DND-41 (cell line): ENCODE measurements at regions not wholly inside any gene's neighbourhood (a gene's known extent, or its start where the extent isn't known, plus 50 kb on each side); places are given as distances from the start of the nearest gene placed in this dataset.

Experiments used
- ATAC-seq: fragments of 200-7000 bp; cut with Tn5 transposase; 3 replicates; pipeline ENCODE4 v1.9.1; 2021; ENCODE audit warnings: low read depth; ENCODE audit not compliant: insufficient read depth
- DNase-seq: peaks from one replicate; pipeline ENCODE4 v3.0.0-alpha.2; 2020
- H2AFZ ChIP-seq: 2 replicates; pipeline ENCODE4 v1.6.0; 2012; ENCODE audit warnings: low read depth, low read length
- H3K27ac ChIP-seq: 2 replicates; pipeline ENCODE4 v1.5.1; 2012; ENCODE audit warnings: low read length, inconsistent platforms
- H3K27me3 ChIP-seq: fragments of 200-600 bp; sonication (generic); 2 replicates; pipeline ENCODE4 v1.6.0; 2012; ENCODE audit warnings: low read length, mild to moderate bottlenecking, inconsistent platforms; ENCODE audit not compliant: insufficient read depth, poor library complexity
- H3K36me3 ChIP-seq: 2 replicates; pipeline ENCODE4 v1.5.1; 2012; ENCODE audit warnings: low read length, inconsistent platforms; ENCODE audit not compliant: insufficient read depth
- H3K4me1 ChIP-seq: 2 replicates; pipeline ENCODE4 v1.5.1; 2012; ENCODE audit warnings: mild to moderate bottlenecking, low read length; ENCODE audit not compliant: insufficient read depth
- H3K4me2 ChIP-seq: 2 replicates; pipeline ENCODE4 v1.6.0; 2012; ENCODE audit warnings: mild to moderate bottlenecking, moderate library complexity, low read length, inconsistent platforms; ENCODE audit not compliant: insufficient read depth
- H3K4me3 ChIP-seq, 2 experiments: fragments of 200-600 bp in 1 of 2; shearing (Covaris generic) in 1 of 2; 2 replicates each; pipeline ENCODE4 v1.5.1; 2012 to 2016; ENCODE audit warnings: inconsistent platforms in 2 of 2, low read length in 2 of 2, mild to moderate bottlenecking in 2 of 2, low read depth in 1 of 2, moderate library complexity in 1 of 2
- H3K79me2 ChIP-seq: 2 replicates; pipeline ENCODE4 v1.6.0; 2012; ENCODE audit warnings: low read length, inconsistent platforms; ENCODE audit not compliant: insufficient read depth
- H3K9ac ChIP-seq: 2 replicates; pipeline ENCODE4 v1.6.0; 2012; ENCODE audit warnings: low read depth, mild to moderate bottlenecking, inconsistent platforms, low read length, moderate library complexity
- H3K9me3 ChIP-seq: 2 replicates; pipeline ENCODE4 v1.5.1; 2012; ENCODE audit warnings: low read length, moderate library complexity, mild to moderate bottlenecking, inconsistent platforms; ENCODE audit not compliant: insufficient read depth, severe bottlenecking
- H4K20me1 ChIP-seq: 2 replicates; pipeline ENCODE4 v1.6.0; 2012; ENCODE audit warnings: low read length; ENCODE audit not compliant: insufficient read depth
- EZH2 ChIP-seq: IDR thresholded peaks from 3 replicates; pipeline ENCODE4 v1.6.1; 2012; ENCODE audit warnings: borderline replicate concordance, low read depth, mild to moderate bottlenecking, moderate library complexity, low read length, inconsistent platforms; ENCODE audit not compliant: severe bottlenecking
- TF ChIP-seq, protein P1 (sequence below): IDR thresholded peaks from 2 replicates; pipeline ENCODE4 v1.5.1; 2012; ENCODE audit warnings: borderline replicate concordance, low read length, moderate library complexity, mild to moderate bottlenecking; ENCODE audit not compliant: poor library complexity, severe bottlenecking; ENCODE audit errors: extremely low read depth

DNA sequence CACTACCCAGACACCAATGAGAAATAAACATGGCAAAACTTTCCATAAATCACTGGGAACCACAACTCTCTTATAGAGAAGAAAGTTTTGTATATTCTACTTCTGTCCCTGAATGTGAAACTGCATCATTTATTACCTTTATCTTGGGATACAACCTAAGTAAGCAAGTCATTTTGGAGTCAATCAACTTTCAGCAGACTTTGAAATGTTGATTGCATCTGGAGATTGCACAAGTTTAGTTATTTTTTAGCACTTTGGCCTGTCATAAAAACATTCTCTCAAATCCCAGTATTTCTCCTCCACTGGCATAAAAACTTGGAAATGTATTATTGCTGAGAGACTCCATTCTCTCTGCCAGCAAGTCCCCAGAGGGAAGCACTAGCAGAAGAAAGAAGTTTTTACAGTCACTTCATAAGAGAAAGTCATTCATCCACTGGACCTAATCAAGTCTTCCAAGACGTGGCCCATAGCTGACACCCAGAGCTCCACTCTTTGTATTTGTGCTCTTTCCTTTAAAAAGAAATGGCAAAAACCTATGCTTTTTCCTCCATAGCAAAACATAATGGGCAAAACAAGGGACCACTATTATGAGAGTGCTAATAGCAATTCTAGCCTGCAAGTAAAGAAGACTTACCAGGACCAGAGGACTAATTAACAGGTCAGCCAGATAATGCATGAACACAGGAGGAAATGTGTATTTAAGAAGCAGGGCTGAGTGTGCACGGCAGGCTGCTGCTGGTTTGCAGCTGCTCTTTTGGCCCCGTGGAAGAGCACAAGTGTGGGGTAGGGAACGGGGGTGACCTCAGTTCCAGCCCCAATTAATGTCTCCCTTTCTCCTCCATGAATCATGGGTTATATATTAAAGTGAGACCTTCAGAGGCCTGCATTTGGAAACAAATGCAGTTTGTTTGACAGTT, 171.5 kb downstream of the INO80D start:
- ATAC-seq, result no peak
- Histone ChIP-seq H3K4me2 (no peak overlapping the region), H3K4me1 (no peaks in the 10 kb centered on the region), H3K27ac (no peak overlapping the region), H3K36me3 (no peaks in the 10 kb centered on the region), H2AFZ (no peak overlapping the region), H3K9me3 (peaks cover 2% of the 10 kb centered on the region), H3K27me3 (no peaks in the 10 kb centered on the region), H4K20me1 (no peaks in the 10 kb centered on the region), H3K79me2 (no peaks in the 10 kb centered on the region), H3K4me3 (no peak overlapping the region), H3K9ac (no peak overlapping the region)
- DNase-seq, result no peak
- no peak for TF ChIP-seq EZH2
- TF ChIP-seq, protein P1, sequence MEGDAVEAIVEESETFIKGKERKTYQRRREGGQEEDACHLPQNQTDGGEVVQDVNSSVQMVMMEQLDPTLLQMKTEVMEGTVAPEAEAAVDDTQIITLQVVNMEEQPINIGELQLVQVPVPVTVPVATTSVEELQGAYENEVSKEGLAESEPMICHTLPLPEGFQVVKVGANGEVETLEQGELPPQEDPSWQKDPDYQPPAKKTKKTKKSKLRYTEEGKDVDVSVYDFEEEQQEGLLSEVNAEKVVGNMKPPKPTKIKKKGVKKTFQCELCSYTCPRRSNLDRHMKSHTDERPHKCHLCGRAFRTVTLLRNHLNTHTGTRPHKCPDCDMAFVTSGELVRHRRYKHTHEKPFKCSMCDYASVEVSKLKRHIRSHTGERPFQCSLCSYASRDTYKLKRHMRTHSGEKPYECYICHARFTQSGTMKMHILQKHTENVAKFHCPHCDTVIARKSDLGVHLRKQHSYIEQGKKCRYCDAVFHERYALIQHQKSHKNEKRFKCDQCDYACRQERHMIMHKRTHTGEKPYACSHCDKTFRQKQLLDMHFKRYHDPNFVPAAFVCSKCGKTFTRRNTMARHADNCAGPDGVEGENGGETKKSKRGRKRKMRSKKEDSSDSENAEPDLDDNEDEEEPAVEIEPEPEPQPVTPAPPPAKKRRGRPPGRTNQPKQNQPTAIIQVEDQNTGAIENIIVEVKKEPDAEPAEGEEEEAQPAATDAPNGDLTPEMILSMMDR, result no peak

DNA sequence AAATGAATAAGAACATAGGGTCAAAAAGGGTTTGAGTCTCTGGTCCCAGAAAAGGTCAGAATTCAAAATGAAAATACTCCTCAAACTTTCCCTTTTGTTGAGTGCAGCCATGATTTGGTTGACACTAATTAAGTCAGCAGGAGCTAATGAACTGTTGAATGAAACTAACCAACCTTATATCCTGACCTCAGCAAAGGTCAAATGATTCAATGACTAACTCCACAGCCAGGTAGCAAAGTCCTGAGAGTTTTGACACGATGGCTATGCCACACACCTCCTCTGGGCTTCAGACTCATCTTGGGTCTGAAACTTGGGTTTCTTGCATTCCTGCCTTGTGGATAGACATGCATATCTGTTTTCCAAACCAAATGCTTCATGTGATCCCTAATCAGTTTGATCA, 172.3 kb downstream of the INO80D start:
- Histone ChIP-seq H4K20me1 (no peaks in the 10 kb centered on the region), H3K9me3 (peaks cover under 1% of the 10 kb centered on the region), H3K4me2 (no peak overlapping the region), H2AFZ (no peak overlapping the region), H3K4me1 (no peaks in the 10 kb centered on the region), H3K27me3 (no peaks in the 10 kb centered on the region), H3K79me2 (no peaks in the 10 kb centered on the region), H3K4me3 (no peak overlapping the region), H3K36me3 (no peaks in the 10 kb centered on the region), H3K9ac (no peak overlapping the region), H3K27ac (no peak overlapping the region)
- no peak for DNase-seq
- no peak for ATAC-seq
- TF ChIP-seq, protein P1, result no peak
- no peak for TF ChIP-seq EZH2

DNA sequence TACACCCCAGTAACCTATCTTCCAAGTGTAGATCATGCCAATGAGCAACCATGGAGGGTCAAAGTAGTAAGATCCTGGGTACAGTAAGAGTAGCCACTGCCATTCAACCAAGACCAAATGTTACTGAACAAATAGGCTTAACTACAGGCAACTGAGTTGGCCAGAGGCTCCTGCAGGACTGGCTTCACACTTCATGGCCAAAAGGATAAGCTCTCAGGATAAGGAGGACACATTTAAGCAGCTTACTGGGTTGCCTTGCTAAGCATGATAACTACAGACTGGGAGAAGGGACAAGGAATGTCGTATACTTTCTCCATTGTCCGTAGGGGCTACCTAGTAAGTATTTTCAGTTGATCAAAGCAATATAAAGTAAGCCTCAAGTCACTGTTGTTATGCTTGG, 174.7 kb downstream of the INO80D start:
- Histone ChIP-seq H3K27ac (no peak overlapping the region), H3K9ac (no peak overlapping the region), H3K79me2 (no peaks in the 10 kb centered on the region), H3K27me3 (no peaks in the 10 kb centered on the region), H2AFZ (no peak overlapping the region), H3K4me1 (no peaks in the 10 kb centered on the region), H3K36me3 (no peaks in the 10 kb centered on the region), H3K9me3 (no peaks in the 10 kb centered on the region), H4K20me1 (no peaks in the 10 kb centered on the region), H3K4me2 (no peak overlapping the region), H3K4me3 (no peak overlapping the region)
- no peak for DNase-seq
- no peak for TF ChIP-seq EZH2
- TF ChIP-seq, protein P1, result no peak
- no peak for ATAC-seq
